ENCODE measurements at regions not wholly inside any gene's neighbourhood (a gene's known extent, or its start where the extent isn't known, plus 50 kb on each side); places are given as distances from the start of the nearest gene placed in this dataset.

GRCh38 chr1:182238421-182238820 lies 153.2 kb downstream of the GLUL start:
- TF ChIP-seq CTCF (IDR thresholded peaks at IDR 0.05) (no peak), POLR2A (IDR thresholded peaks at IDR 0.05) (no peak), POLR2AphosphoS5 (IDR thresholded peaks at IDR 0.05; ENCODE audit: insufficient read depth in 1 of 2, low read depth in 1 of 2) (no peak)
- DNase-seq (ENCODE audit: extremely low spot score in 2 of 2) = no peak
- Histone ChIP-seq H3K9me3 (no peaks in the 10 kb centered on the region), H3K27me3 (no peaks in the 10 kb centered on the region), H3K36me3 (no peaks in the 10 kb centered on the region), H3K27ac (no peak overlapping the region), H3K4me1 (no peaks in the 10 kb centered on the region), H3K4me3 (no peak overlapping the region)
- intact Hi-C loops (cut with DNase I) = no loop called here

- Histone ChIP-seq H3K4me3 (no peak overlapping the region), H3K27ac (no peak overlapping the region), H3K4me1 (no peaks in the 10 kb centered on the region), H3K27me3 (no peaks in the 10 kb centered on the region), H3K9me3 (no peaks in the 10 kb centered on the region), H3K36me3 (no peaks in the 10 kb centered on the region)
- TF ChIP-seq POLR2AphosphoS5 (IDR thresholded peaks at IDR 0.05; ENCODE audit: insufficient read depth in 1 of 2, low read depth in 1 of 2) = no peak
- TF ChIP-seq CTCF (IDR thresholded peaks at IDR 0.05) = no peak
- TF ChIP-seq POLR2A (IDR thresholded peaks at IDR 0.05) = no peak
- no peak for DNase-seq (ENCODE audit: extremely low spot score in 2 of 2)
- intact Hi-C loops (cut with DNase I) = no loop called here
Observed at GRCh38 chr1:182237329-182237728, 154.3 kb downstream of the GLUL start.

DNA sequence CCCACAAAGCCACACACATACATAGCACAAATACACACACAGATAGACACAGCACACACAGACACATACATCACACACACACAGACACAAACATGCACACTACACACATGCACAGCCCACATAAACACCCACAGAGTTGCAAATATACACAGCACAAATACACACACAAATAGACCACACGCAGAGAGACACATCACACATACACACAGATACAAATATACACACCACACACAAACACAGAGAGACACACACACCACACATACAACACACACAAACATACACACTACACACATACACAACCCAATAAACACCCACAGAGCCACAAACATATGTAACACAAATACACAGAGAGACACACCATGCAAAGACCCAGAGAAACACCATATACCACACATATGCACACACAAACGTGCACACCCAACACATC lies 154.9 kb downstream of the GLUL start:
- DNase-seq (ENCODE audit: extremely low spot score in 2 of 2) = no peak
- intact Hi-C loops (cut with DNase I) = no loop called here
- no peaks in the 10 kb centered on the region for H3K27me3 ChIP-seq
- TF ChIP-seq POLR2A (IDR thresholded peaks at IDR 0.05) (no peak), CTCF (IDR thresholded peaks at IDR 0.05) (no peak), POLR2AphosphoS5 (IDR thresholded peaks at IDR 0.05; ENCODE audit: insufficient read depth in 1 of 2, low read depth in 1 of 2) (no peak)
- H3K9me3 ChIP-seq = no peaks in the 10 kb centered on the region
- H3K36me3 ChIP-seq = no peaks in the 10 kb centered on the region
- H3K4me1 ChIP-seq = no peaks in the 10 kb centered on the region
- H3K4me3 ChIP-seq = no peak overlapping the region
- no peak overlapping the region for H3K27ac ChIP-seq

- H3K36me3 ChIP-seq = no peaks in the 10 kb centered on the region
- no peaks in the 10 kb centered on the region for H3K9me3 ChIP-seq
- H3K27me3 ChIP-seq = no peaks in the 10 kb centered on the region
- H3K4me1 ChIP-seq = no peaks in the 10 kb centered on the region
- intact Hi-C loops (cut with DNase I) = no loop called here
- H3K4me3 ChIP-seq = no peak overlapping the region
- TF ChIP-seq POLR2AphosphoS5 (IDR thresholded peaks at IDR 0.05; ENCODE audit: insufficient read depth in 1 of 2, low read depth in 1 of 2) = no peak
- TF ChIP-seq CTCF (IDR thresholded peaks at IDR 0.05) = no peak
- no peak for TF ChIP-seq POLR2A (IDR thresholded peaks at IDR 0.05)
- no peak overlapping the region for H3K27ac ChIP-seq
- DNase-seq (ENCODE audit: extremely low spot score in 2 of 2) = no peak
Observed at GRCh38 chr1:182235952-182236650, 155.5 kb downstream of the GLUL start.

GRCh38 chr1:182235604-182235951 lies 156.0 kb downstream of the GLUL start:
- Histone ChIP-seq H3K4me1 (no peaks in the 10 kb centered on the region), H3K4me3 (no peak overlapping the region), H3K27me3 (no peaks in the 10 kb centered on the region), H3K9me3 (no peaks in the 10 kb centered on the region), H3K36me3 (no peaks in the 10 kb centered on the region), H3K27ac (no peak overlapping the region)
- no peak for DNase-seq (ENCODE audit: extremely low spot score in 2 of 2)
- TF ChIP-seq POLR2A (IDR thresholded peaks at IDR 0.05) = no peak
- TF ChIP-seq POLR2AphosphoS5 (IDR thresholded peaks at IDR 0.05; ENCODE audit: insufficient read depth in 1 of 2, low read depth in 1 of 2) = no peak
- no peak for TF ChIP-seq CTCF (IDR thresholded peaks at IDR 0.05)
- intact Hi-C loops (cut with DNase I) = no loop called here

Data from vagina (tissue), 2 donors.